Transverse colon (tissue), 4 donors: ENCODE measurements at regions not wholly inside any gene's neighbourhood (a gene's known extent, or its start where the extent isn't known, plus 50 kb on each side); places are given as distances from the start of the nearest gene placed in this dataset.
"Not testable (repeated sequence)": the region's sequence is repeated elsewhere in the genome, so short reads cannot be mapped to it uniquely, and the experiment has no call there.

Experiments
- EP300 ChIP-seq: sonication (generic); formaldehyde crosslinking; IDR thresholded peaks from one replicate; pipeline ENCODE4 v1.6.1; 2017; ENCODE audit warnings: antibody characterized with exemption, low read depth
- POLR2A ChIP-seq: fragments of 450-650 bp; IDR thresholded peaks from one replicate; pipeline ENCODE4 v1.6.1; 2016; ENCODE audit warnings: antibody characterized with exemption, mild to moderate bottlenecking, moderate library complexity
- POLR2AphosphoS5 ChIP-seq, 3 donors: sonication (generic); formaldehyde crosslinking; IDR thresholded peaks; one replicate each; pipeline ENCODE4 v1.6.1; 2016; ENCODE audit warnings: antibody characterized with exemption in 3 of 3
- TF ChIP-seq, protein P1 (sequence below), 5 experiments: fragments of 200-600 bp in 3 of 5; fragments of 450-650 bp in 2 of 5; sonication (generic) in 3 of 5; IDR thresholded peaks; 1 replicate in 2 of 5; 2 replicates in 3 of 5; pipeline ENCODE4 v1.5.1; 2016 to 2017; ENCODE audit warnings: antibody characterized with exemption in 5 of 5, inconsistent platforms in 3 of 5, mild to moderate bottlenecking in 2 of 5, moderate library complexity in 1 of 5

DNA sequence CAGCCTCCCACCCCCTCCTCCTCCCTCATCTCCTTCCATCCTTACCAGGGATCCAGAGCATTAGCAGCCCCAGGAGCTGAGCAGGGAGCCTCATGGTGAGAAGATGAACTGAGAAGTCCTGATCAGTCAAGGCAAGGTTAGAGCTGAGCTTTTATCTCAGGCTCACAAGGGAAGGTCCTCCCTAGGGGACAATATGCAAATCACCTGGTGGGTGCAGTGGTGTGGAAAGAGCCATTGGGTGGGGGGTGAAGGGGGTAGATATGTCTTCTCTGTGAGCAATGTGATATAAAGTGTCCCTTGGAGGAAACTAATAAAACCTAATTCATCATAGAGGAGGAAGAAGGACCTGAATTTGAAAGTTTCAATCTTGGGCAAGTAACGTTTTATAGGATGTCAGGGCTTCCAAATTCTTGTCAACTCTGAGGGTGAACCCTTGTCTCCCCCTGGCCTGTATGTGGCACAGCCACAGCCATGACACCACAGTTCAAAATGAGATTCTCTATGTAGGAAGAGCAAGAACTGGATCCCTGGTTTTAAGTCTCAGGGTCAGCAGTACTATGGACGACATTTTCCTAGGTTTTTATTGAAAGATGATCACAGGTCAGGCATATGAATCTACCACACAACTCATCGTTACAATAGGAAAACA, 543.5 kb downstream of the RPIA start:
- TF ChIP-seq, protein P1, sequence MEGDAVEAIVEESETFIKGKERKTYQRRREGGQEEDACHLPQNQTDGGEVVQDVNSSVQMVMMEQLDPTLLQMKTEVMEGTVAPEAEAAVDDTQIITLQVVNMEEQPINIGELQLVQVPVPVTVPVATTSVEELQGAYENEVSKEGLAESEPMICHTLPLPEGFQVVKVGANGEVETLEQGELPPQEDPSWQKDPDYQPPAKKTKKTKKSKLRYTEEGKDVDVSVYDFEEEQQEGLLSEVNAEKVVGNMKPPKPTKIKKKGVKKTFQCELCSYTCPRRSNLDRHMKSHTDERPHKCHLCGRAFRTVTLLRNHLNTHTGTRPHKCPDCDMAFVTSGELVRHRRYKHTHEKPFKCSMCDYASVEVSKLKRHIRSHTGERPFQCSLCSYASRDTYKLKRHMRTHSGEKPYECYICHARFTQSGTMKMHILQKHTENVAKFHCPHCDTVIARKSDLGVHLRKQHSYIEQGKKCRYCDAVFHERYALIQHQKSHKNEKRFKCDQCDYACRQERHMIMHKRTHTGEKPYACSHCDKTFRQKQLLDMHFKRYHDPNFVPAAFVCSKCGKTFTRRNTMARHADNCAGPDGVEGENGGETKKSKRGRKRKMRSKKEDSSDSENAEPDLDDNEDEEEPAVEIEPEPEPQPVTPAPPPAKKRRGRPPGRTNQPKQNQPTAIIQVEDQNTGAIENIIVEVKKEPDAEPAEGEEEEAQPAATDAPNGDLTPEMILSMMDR (IDR thresholded peaks at IDR 0.05) = not testable (repeated sequence)
- not testable (repeated sequence) for TF ChIP-seq POLR2A; POLR2AphosphoS5 (IDR thresholded peaks at IDR 0.05); EP300
